AG04449 (cell line): ENCODE measurements at regions not wholly inside any gene's neighbourhood (a gene's known extent, or its start where the extent isn't known, plus 50 kb on each side); places are given as distances from the start of the nearest gene placed in this dataset.

Experiments used
- CTCF ChIA-PET: fragments of 350-600 bp; formaldehyde crosslinking; extraction: SDS; loops from one replicate; lab custom pipeline; 2021; ENCODE audit warnings: antibody characterized with exemption; lab: Yijun Ruan, JAX
- POLR2A ChIA-PET: fragments of 400-600, 350-600 bp; formaldehyde crosslinking; extraction: SDS; loops from one replicate; lab custom pipeline; 2020; ENCODE audit warnings: antibody characterized with exemption, inconsistent platforms; lab: Yijun Ruan, JAX
- DNase-seq: peaks from one replicate; pipeline ENCODE4 v3.0.0-alpha.2; 2010; ENCODE audit warnings: low read depth, low spot score
- H3K4me3 ChIP-seq: 2 replicates; pipeline ENCODE4 v1.5.1; 2011; ENCODE audit warnings: low read depth, mild to moderate bottlenecking, control low read depth, low read length
- TF ChIP-seq, protein P1 (sequence below): IDR thresholded peaks from one replicate; pipeline ENCODE4 v1.5.1; 2011; ENCODE audit warnings: mild to moderate bottlenecking, moderate library complexity, low read length, control low read depth, inconsistent platforms; ENCODE audit not compliant: insufficient read depth; ENCODE audit errors: missing control alignments

DNA sequence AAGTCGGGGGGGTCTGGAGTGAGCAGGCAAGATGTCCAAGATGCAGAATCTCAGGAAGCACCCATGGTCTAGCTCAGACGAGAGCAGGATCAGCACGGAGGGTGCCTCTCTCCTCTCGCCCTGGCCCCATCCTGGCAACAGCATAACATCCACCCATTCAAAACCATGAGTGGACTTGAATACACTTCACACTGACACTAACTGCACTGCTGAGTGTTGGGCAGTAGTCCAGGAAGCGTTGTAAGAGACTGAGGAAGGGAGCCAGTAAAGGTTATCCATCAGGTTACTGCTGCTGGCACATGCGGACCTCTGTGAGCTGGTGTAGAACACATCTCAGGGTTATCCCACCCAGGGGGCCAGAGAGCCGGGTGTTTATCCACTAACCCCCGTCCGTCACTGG lies 131.0 kb upstream of the TOPAZ1 start:
- H3K4me3 ChIP-seq: no peak overlapping the region
- POLR2A ChIA-PET: no interaction called here
- CTCF ChIA-PET: no interaction called here
- TF ChIP-seq, protein P1, sequence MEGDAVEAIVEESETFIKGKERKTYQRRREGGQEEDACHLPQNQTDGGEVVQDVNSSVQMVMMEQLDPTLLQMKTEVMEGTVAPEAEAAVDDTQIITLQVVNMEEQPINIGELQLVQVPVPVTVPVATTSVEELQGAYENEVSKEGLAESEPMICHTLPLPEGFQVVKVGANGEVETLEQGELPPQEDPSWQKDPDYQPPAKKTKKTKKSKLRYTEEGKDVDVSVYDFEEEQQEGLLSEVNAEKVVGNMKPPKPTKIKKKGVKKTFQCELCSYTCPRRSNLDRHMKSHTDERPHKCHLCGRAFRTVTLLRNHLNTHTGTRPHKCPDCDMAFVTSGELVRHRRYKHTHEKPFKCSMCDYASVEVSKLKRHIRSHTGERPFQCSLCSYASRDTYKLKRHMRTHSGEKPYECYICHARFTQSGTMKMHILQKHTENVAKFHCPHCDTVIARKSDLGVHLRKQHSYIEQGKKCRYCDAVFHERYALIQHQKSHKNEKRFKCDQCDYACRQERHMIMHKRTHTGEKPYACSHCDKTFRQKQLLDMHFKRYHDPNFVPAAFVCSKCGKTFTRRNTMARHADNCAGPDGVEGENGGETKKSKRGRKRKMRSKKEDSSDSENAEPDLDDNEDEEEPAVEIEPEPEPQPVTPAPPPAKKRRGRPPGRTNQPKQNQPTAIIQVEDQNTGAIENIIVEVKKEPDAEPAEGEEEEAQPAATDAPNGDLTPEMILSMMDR: no peak
- DNase-seq: no peak

DNA sequence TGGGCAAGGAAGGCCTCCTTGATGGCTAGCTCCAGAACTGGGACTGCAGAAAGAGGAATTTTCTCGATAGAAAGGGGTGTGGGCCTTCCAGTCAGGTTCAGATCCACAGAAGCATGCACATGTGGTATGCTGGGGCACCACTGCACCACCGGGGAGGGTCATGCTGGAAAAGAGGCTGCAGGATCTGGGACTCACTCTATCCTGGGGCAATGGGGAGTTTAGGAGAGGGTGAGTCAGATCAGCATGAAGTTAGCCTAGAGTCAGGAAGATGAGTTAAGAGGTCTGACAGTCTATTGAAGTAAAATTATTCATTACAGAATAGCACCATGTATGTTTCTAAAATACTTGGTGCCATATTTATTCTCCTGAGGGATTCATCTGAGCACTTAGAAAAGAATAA lies 130.2 kb upstream of the TOPAZ1 start:
- DNase-seq: no peak
- POLR2A ChIA-PET: no interaction called here
- no peak overlapping the region for H3K4me3 ChIP-seq
- TF ChIP-seq, protein P1: no peak
- CTCF ChIA-PET: no interaction called here

DNA sequence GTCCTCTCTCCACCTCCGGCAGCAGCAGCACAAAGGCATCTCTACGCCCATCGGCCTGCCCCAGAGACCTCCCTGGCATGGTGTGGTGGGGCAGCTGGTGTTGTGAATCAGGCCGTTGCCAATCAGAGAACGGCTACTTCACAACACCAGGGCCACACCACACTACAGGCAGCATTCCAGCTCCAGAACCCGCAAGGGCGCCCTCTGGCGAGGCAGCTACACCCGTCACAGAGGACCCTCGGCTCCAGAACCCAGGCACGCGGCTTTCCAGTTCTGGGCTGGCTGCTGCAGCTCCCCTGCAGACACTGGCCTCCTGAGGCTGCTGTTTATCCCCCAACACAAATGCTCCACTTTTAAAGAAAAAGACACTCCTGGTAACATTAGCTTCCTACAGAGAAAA lies 127.5 kb upstream of the TOPAZ1 start:
- no peak for DNase-seq
- ChIA-PET CTCF (interaction anchor here (0.8 to 1.4 kb wide), 8 partner anchors 8 to 346 kb away, joined by 3 to 6 read pairs (median 4); no protein-coding TSS in a partner anchor), POLR2A (no interaction called here)
- TF ChIP-seq, protein P1: peak; percentile 50
- H3K4me3 ChIP-seq: no peak overlapping the region

DNA sequence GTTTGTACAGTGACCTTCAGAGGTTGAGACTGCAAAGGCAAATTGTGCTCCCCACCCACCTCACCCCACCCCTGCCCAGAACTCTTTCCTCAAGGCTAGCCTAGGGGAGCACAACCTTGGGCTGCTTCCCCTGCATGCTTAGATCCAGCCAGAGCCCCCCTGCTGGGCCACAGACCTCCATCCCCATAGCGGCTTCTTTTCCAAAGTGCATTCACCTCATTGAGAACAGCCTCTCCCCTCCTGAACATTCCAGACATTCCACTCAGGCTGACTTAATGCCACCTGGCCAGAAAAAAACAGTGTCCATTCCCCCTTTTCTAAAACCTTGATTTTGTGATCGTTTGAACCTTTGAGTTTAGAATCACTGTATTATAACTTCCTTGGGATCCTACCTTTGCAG lies 124.4 kb upstream of the TOPAZ1 start:
- ChIA-PET CTCF (interaction anchor here (1.1 to 1.3 kb wide), 2 partner anchors 20 to 349 kb away, joined by 3 read pairs; no protein-coding TSS in a partner anchor), POLR2A (no interaction called here)
- TF ChIP-seq, protein P1: no peak

DNA sequence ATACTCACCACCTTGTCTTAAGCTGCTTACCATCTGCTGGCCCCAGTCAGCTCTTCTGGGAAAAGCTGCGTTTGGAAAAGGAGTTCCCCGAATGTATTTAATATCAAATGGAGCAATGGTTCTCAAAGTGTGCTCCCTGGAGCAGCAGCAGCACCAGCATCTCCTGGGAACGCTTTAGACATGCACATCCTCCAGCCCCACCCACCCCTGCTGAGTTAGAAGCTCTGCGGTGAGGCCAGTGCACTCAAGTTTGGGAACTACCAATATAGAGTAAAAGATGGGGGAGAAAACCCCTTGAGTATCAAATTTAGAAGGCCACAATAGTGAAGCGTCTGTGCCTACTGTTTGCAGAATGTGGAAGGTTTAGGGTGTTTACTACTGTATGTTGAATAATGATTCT lies 124.0 kb upstream of the TOPAZ1 start:
- DNase-seq: no peak
- POLR2A ChIA-PET: no interaction called here
- CTCF ChIA-PET: interaction anchor here (1.1 to 1.3 kb wide), 2 partner anchors 21 to 349 kb away, joined by 3 read pairs; no protein-coding TSS in a partner anchor
- no peak overlapping the region for H3K4me3 ChIP-seq
- TF ChIP-seq, protein P1: no peak

More for the DNA sequence above, 124.4 kb upstream of the TOPAZ1 start:
- DNase-seq: no peak
- no peak overlapping the region for H3K4me3 ChIP-seq

DNA sequence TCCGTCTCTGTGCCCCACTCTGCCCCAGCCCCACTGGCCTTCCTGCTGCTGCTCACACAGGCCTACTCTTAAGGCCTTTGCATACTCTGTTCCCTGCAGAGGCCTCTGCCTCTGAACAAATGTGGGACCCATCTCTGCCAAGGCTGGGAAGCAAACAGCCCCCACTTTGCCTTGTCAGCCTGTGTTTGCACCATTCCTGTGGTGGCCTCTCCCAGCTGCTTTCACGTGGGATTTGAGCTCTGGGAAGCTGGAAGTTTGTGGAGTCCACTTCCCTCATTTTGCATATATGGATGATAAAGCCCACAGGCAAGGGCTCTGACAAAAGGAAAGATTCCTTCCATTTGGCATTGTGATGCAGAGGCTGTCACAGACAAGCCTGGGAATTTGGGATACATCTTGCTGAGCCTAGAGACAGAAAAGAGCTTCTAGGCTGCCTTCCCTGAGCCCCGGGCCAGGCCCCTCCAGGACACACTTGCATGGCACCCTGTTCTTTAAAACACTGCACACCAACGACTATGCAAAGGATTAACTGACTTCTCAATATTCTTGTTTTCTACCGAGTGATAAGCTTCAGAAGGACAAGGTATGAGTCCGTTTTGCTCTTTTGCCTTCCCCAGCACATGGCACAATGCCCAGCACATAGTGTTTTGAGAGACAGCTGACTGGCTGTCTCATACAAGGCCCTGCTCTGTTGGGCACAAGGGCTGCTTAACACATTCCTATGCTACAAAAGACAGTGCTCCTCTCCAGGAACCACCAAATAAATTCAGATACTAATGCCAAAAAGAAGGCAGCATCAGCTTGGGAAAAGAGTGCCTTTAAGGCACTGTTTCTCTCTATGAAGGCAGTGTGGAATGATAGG lies 120.7 kb upstream of the TOPAZ1 start:
- ChIA-PET POLR2A (no interaction called here), CTCF (interaction anchor here (1.7 kb wide), 1 partner anchor 265 kb away, joined by 4 read pairs; no protein-coding TSS in a partner anchor)
- H3K4me3 ChIP-seq: no peak overlapping the region
- no peak for DNase-seq
- TF ChIP-seq, protein P1: no peak
